ENCODE measurements at regions not wholly inside any gene's neighbourhood (a gene's known extent, or its start where the extent isn't known, plus 50 kb on each side); places are given as distances from the start of the nearest gene placed in this dataset.

- Histone ChIP-seq H3K23me2 (ENCODE audit: low read depth, low read length) (no peaks in the 10 kb centered on the region), H3K56ac (replicated peaks; ENCODE audit: insufficient read length, low read depth, low read length) (no peak overlapping the region), H3K9me3 (ENCODE audit: insufficient read depth in 2 of 2, low read depth in 1 of 2, low read length in 1 of 2) (no peaks in the 10 kb centered on the region), H3K36me3 (ENCODE audit: control insufficient read depth in 2 of 4, insufficient read depth in 4 of 4, low read length in 3 of 4) (no peaks in the 10 kb centered on the region), H3K27me3 (replicated peaks in 1 of 4; ENCODE audit: control insufficient read depth in 3 of 4, extremely low read depth in 1 of 4, insufficient read depth in 3 of 4, low read length in 3 of 4) (no peaks in the 10 kb centered on the region; a peak in 1 of 7 replicates), H4K5ac (ENCODE audit: insufficient read length, low read depth, low read length) (no peak overlapping the region), H2BK12ac (ENCODE audit: low read depth, low read length) (no peak overlapping the region), H3K14ac (ENCODE audit: insufficient read length) (no peak overlapping the region), H2BK20ac (ENCODE audit: low read length) (no peak overlapping the region), H4K91ac (replicated peaks; ENCODE audit: insufficient read length, low read length) (no peak overlapping the region), H3K4ac (replicated peaks; ENCODE audit: insufficient read length, low read depth, low read length) (no peak overlapping the region), H3K4me2 (ENCODE audit: insufficient read depth in 1 of 2, low read depth in 2 of 2, low read length in 2 of 2) (no peak overlapping the region), H4K20me1 (replicated peaks in 1 of 2; ENCODE audit: control insufficient read depth in 1 of 2, insufficient read depth in 2 of 2, low read length in 2 of 2) (no peaks in the 10 kb centered on the region), H3K4me3 (ENCODE audit: extremely low read depth in 1 of 4, insufficient read depth in 2 of 4, low read depth in 3 of 4, low read length in 4 of 4) (no peak overlapping the region), H2BK15ac (ENCODE audit: low read length) (no peak overlapping the region), H3K79me2 (ENCODE audit: control insufficient read depth in 1 of 2, insufficient read depth in 2 of 2, low read length in 2 of 2) (no peaks in the 10 kb centered on the region), H2BK120ac (replicated peaks; ENCODE audit: low read depth, low read length) (no peak overlapping the region), H4K8ac (ENCODE audit: extremely low read depth, insufficient read depth, low read length) (no peak overlapping the region), H2BK5ac (ENCODE audit: low read depth, low read length) (no peak overlapping the region), H3K23ac (ENCODE audit: insufficient read length) (no peak overlapping the region), H2AK5ac (ENCODE audit: low read depth, low read length) (no peak overlapping the region), H2AFZ (ENCODE audit: low read length) (no peak overlapping the region), H3K9ac (replicated peaks in 1 of 4; ENCODE audit: extremely low read depth in 1 of 4, low read depth in 3 of 4, low read length in 3 of 4) (no peak overlapping the region), H3K4me1 (replicated peaks in 1 of 4; ENCODE audit: control insufficient read depth in 3 of 4, insufficient read depth in 4 of 4, low read length in 3 of 4) (peaks cover 0 to 6% (median 2%) of the 10 kb centered on the region in 4 experiments; a peak in 2 of 7 replicates), H3K79me1 (ENCODE audit: low read depth, low read length) (no peaks in the 10 kb centered on the region), H3K18ac (ENCODE audit: extremely low read depth, low read length) (no peak overlapping the region), H3K27ac (ENCODE audit: low read depth, low read length) (no peak overlapping the region)
- FAIRE-seq (no peak), DNase-seq (ENCODE audit: low read depth in 1 of 2, low spot score in 2 of 2) (no peak)
- CTCF ChIA-PET (ENCODE audit: partially characterized antibody), result interaction anchor here (0.7 kb wide), 1 partner anchor 24 kb away, joined by 4 read pairs; no protein-coding TSS in a partner anchor
- POLR2A ChIA-PET (ENCODE audit: partially characterized antibody), result no interaction called here
- WGBS, 2 experiments (ENCODE audit: extremely low coverage in 1 of 2, insufficient coverage in 1 of 2, insufficient read length in 1 of 2, insufficient replicate concordance in 2 of 2, low coverage in 1 of 2, low lambda C conversion rate in 2 of 2, missing lambda C conversion rate in 1 of 2), result 67% methylated on average over 1 of the region's 1 CpG; no CpG with 5 or more reads in 1 of the 2 experiments
- no peak for TF ChIP-seq KDM4A (IDR thresholded peaks at IDR 0.05; ENCODE audit: low read depth, low read length, severe bottlenecking)
- no peak for TF ChIP-seq POLR2A (IDR thresholded peaks at IDR 0.05; ENCODE audit: control extremely low read depth in 1 of 2, low read depth in 2 of 2, low read length in 2 of 2)
- no peak for TF ChIP-seq CTCF (IDR thresholded peaks at IDR 0.05; ENCODE audit: control extremely low read depth in 1 of 3, insufficient read depth in 1 of 3, low read depth in 1 of 3, low read length in 3 of 3)
- no peak for TF ChIP-seq CTBP2 (IDR thresholded peaks at IDR 0.05; ENCODE audit: borderline replicate concordance, insufficient read depth, insufficient read length, low read length)
- no peak for TF ChIP-seq JUND (IDR thresholded peaks at IDR 0.05; ENCODE audit: low read length)
- TF ChIP-seq E2F6 (IDR thresholded peaks at IDR 0.05), result no peak
- no peak for TF ChIP-seq BACH1 (IDR thresholded peaks at IDR 0.05; ENCODE audit: low read length)
- TF ChIP-seq HDAC2 (IDR thresholded peaks at IDR 0.05; ENCODE audit: borderline replicate concordance in 1 of 2, low read depth in 2 of 2, low read length in 2 of 2), result no peak
- no peak for TF ChIP-seq KDM1A (IDR thresholded peaks at IDR 0.05; ENCODE audit: borderline replicate concordance, low read length)
- TF ChIP-seq JUN (IDR thresholded peaks at IDR 0.05; ENCODE audit: low read depth, low read length), result no peak
- TF ChIP-seq RXRA (IDR thresholded peaks at IDR 0.05; ENCODE audit: insufficient read depth, low read depth, low read length), result no peak
- no peak for TF ChIP-seq CREB1 (IDR thresholded peaks at IDR 0.05)
Measured at GRCh38 chr6:132236281-132236680, 165.0 kb downstream of the MOXD1 start.

All from H1 (cell line).